Pancreas (tissue), 10 donors: ENCODE measurements at regions not wholly inside any gene's neighbourhood (a gene's known extent, or its start where the extent isn't known, plus 50 kb on each side); places are given as distances from the start of the nearest gene placed in this dataset.

ENCODE experiments used
- ATAC-seq, 4 donors: fragments of 200-7000 bp; cut with Tn5 transposase; one replicate each; pipeline versions ENCODE4 v1.8.0 to v1.9.1; 2020; ENCODE audit warnings: mild to moderate bottlenecking in 4 of 4, moderate library complexity in 4 of 4
- DNase-seq, 6 donors: peaks; one replicate each; pipeline ENCODE4 v3.0.0-alpha.2; 2020
- FAIRE-seq: peaks from 2 replicates; lab custom pipeline; 2012; peaks lifted over from hg19 to GRCh38; lab: Jason Lieb, UNC
- H3K27ac ChIP-seq, 4 donors: fragments of 200-600 bp; sonication (generic); 1 replicate in 3 of 4; 2 replicates in 1 of 4; pipeline versions ENCODE4 v1.5.0 to v1.8.0; 2020
- H3K27me3 ChIP-seq, 4 donors: fragments of 200-600 bp; one replicate each; pipeline ENCODE4 v1.8.0; 2021
- H3K36me3 ChIP-seq, 3 donors: fragments of 200-600 bp; sonication (generic) in 1 of 3; one replicate each; pipeline versions ENCODE4 v1.5.0 to v1.8.0; 2020 to 2021
- H3K4me1 ChIP-seq, 3 donors: fragments of 200-600 bp; one replicate each; pipeline ENCODE4 v1.8.0; 2021
- H3K4me3 ChIP-seq, 4 donors: fragments of 200-600 bp; sonication (generic) in 2 of 4; one replicate each; pipeline versions ENCODE4 v1.5.0 to v1.8.0; 2020 to 2021
- H3K9me3 ChIP-seq, 4 donors: fragments of 200-600 bp; one replicate each; pipeline ENCODE4 v1.8.0; 2021
- WGBS, 2 donors: extraction: QIAGEN DNeasy Blood & Tissue Kit; methylation state at CpG; one replicate each; pipeline ENCODE4 v1.1.7; 2013; 5-methylcytosine and 5-hydroxymethylcytosine counted together
- intact Hi-C, 3 donors: fragments of 100-400 bp; cut with DNase I; formaldehyde crosslinking; loops; one replicate each; pipeline versions ENCODE4 v1.11.1 to v1.14.2; 2022
- TF ChIP-seq, protein P1 (sequence below), 4 donors: fragments of 200-600 bp; sonication (generic) in 3 of 4; IDR thresholded peaks; one replicate each; pipeline versions ENCODE4 v1.5.0 to v1.8.0; 2021; ENCODE audit warnings: antibody characterized with exemption in 4 of 4
- donor health status: healthy with polysubstance abuse.
- donor health status: DM: no; HTN: no; CAD: no; lungs with moderate emphysema.
- donor health status: DM: no; HTN: no; CAD: no.
- donor health status: control.
- donor health status: control.
- donor health status: Bipolar disorder and iron deficiency.
- donor health status: DM: yes; HTN: yes; CAD: no.
- donor health status: DM: no; HTN: no; CAD: no.
- donor health status: DM: no; HTN: no; CAD: no.
- donor health status: DM: yes; HTN: yes; CAD: no.

DNA sequence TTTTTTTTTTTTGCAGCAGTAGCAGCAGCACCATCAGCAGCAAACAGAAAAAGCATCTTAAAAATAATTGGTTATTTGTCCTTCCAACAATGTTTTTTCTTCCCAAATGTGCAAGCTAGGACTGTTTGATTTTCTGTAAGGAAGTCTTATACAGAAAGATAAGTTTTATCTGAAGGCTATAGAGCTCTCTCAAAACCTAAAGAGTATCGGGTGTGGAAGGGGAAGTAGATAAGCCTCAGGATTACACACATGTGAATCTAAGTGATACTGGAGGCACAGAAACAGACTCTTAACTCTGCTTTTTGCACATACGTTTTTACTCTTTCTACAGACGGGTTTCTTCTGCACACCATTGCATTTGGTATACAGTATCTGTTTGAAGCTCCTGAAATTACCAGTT lies 184.4 kb upstream of the FTMT start:
- Histone ChIP-seq H3K4me1 (no peaks in the 10 kb centered on the region), H3K27ac (no peak overlapping the region), H3K36me3 (no peaks in the 10 kb centered on the region), H3K9me3 (no peaks in the 10 kb centered on the region), H3K27me3 (no peaks in the 10 kb centered on the region), H3K4me3 (no peak overlapping the region)
- FAIRE-seq (no peak), ATAC-seq (no peak), DNase-seq (no peak)
- 42 to 50% methylated on average over 3 of the region's 3 CpGs for WGBS, 2 donors
- intact Hi-C loops: no loop called here
- TF ChIP-seq, protein P1, sequence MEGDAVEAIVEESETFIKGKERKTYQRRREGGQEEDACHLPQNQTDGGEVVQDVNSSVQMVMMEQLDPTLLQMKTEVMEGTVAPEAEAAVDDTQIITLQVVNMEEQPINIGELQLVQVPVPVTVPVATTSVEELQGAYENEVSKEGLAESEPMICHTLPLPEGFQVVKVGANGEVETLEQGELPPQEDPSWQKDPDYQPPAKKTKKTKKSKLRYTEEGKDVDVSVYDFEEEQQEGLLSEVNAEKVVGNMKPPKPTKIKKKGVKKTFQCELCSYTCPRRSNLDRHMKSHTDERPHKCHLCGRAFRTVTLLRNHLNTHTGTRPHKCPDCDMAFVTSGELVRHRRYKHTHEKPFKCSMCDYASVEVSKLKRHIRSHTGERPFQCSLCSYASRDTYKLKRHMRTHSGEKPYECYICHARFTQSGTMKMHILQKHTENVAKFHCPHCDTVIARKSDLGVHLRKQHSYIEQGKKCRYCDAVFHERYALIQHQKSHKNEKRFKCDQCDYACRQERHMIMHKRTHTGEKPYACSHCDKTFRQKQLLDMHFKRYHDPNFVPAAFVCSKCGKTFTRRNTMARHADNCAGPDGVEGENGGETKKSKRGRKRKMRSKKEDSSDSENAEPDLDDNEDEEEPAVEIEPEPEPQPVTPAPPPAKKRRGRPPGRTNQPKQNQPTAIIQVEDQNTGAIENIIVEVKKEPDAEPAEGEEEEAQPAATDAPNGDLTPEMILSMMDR (IDR thresholded peaks at IDR 0.05): no peak

DNA sequence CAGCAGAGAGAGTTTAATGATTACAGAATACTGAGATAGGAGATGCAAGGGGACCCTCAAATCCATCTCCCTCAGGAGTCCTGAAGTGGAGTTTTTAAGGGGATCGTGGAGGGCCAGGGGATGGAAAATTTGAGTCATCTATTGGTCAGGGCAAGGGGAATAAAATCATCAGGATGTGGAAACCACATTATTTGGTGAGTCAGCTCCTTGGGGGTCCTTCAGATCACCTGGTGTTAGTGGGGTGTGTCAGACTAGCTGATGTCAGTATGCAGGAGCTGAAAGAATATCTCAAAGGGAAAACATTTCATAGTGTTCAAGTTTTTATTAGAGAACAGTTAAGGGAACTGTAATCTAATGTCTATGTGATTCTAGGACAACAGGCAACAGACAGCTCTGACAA lies 183.0 kb upstream of the FTMT start:
- Histone ChIP-seq H3K9me3 (no peaks in the 10 kb centered on the region), H3K4me1 (no peaks in the 10 kb centered on the region), H3K4me3 (no peak overlapping the region), H3K27ac (no peak overlapping the region), H3K27me3 (no peaks in the 10 kb centered on the region), H3K36me3 (no peaks in the 10 kb centered on the region)
- DNase-seq (no peak), FAIRE-seq (no peak), ATAC-seq (no peak)
- intact Hi-C loops: no loop called here
- TF ChIP-seq, protein P1 (IDR thresholded peaks at IDR 0.05): no peak
- 62 to 63% methylated on average over 1 of the region's 1 CpG for WGBS, 2 donors

DNA sequence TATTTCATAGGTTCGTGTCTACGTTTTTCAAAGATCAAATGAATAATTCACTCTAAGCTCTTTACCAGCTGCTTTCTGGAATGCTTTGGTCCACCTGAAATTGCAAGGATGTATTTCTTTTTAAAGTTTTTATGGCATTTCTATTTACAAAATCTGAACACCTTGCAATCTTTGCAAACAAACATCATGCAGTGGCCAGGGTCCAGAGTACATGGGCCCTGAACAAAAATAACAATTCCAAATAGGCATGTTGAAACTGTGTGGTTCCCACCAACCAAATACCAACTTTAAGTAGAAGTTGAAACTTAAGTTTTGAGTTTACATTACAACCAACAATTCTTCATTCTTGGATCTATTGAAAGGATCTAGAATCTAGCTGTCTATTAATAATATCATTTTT lies 180.1 kb upstream of the FTMT start:
- 54 to 72% methylated on average over 2 of the region's 2 CpGs for WGBS, 2 donors
- no peaks in the 10 kb centered on the region for H3K4me1 ChIP-seq
- intact Hi-C loops: no loop called here
- H3K4me3 ChIP-seq: no peak overlapping the region
- H3K27ac ChIP-seq: no peak overlapping the region
- ATAC-seq (no peak), DNase-seq (no peak), FAIRE-seq (no peak)
- H3K27me3 ChIP-seq: no peaks in the 10 kb centered on the region
- TF ChIP-seq, protein P1 (IDR thresholded peaks at IDR 0.05): no peak
- H3K36me3 ChIP-seq: no peaks in the 10 kb centered on the region
- H3K9me3 ChIP-seq: no peaks in the 10 kb centered on the region

DNA sequence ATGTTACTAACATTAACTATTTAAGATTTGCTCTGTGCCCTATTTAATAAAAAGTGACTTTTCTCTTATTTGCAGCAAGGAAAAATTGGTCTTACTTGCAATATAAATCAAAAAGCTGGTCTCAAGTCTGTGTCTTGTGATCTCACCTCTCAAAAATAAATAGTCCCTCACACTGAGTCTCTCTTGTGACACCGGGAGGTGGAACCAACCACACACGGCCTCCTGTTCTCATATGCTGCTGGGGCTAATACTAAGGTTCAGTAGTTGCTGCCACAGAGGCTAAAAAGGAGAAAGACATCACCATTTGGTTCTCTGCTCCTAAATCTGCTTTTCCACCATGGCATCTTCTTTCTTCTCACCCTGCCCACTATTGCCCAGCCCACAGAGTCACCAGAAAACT lies 175.8 kb upstream of the FTMT start:
- no peak overlapping the region for H3K4me3 ChIP-seq
- 48 to 64% methylated on average over 2 of the region's 2 CpGs for WGBS, 2 donors
- no peaks in the 10 kb centered on the region for H3K27me3 ChIP-seq
- no peaks in the 10 kb centered on the region for H3K4me1 ChIP-seq
- TF ChIP-seq, protein P1 (IDR thresholded peaks at IDR 0.05): no peak
- intact Hi-C loops: no loop called here
- H3K36me3 ChIP-seq: no peaks in the 10 kb centered on the region
- H3K9me3 ChIP-seq: no peaks in the 10 kb centered on the region
- ATAC-seq (no peak), FAIRE-seq (no peak), DNase-seq (no peak)
- H3K27ac ChIP-seq: no peak overlapping the region

DNA sequence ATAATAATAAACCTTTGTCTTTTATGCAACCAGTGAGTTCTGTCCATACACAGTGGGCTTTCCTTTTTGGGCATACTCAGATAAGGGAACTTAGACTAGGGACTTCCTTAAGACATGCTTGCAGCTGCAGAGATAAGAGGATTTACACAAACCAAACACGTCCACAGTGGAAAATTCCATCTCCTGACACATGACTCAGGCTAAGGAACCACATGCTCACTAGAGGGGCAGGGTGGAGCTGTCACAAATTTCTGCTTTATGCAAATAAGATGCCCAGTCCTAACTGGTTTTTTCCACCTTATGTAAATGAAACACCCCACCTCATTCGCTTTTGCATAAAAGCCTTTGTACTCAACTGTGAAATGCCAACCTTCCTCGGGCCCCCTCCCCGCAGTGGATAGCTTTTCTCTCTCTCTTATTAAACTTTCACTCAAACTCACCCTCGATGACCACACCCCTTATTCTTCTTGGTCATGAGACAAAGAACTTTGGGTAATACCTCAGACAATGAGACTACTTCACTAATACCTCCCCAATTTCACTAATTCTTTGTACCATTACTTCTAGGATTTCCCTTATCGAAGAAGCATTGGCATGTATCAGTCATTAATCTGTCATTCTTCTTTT lies 170.3 kb upstream of the FTMT start:
- H3K36me3 ChIP-seq: no peaks in the 10 kb centered on the region
- TF ChIP-seq, protein P1 (IDR thresholded peaks at IDR 0.05): no peak
- no peaks in the 10 kb centered on the region for H3K27me3 ChIP-seq
- no peaks in the 10 kb centered on the region for H3K4me1 ChIP-seq
- intact Hi-C loops: no loop called here
- DNase-seq (no peak), ATAC-seq (no peak), FAIRE-seq (no peak)
- WGBS, 2 donors: 64 to 73% methylated on average over 6 of the region's 6 CpGs
- no peak overlapping the region for H3K4me3 ChIP-seq
- no peaks in the 10 kb centered on the region for H3K9me3 ChIP-seq
- H3K27ac ChIP-seq: no peak overlapping the region
